SK-N-SH treated with all-trans-retinoic acid at 6 μM for 48 hours (cell line): ENCODE measurements at regions not wholly inside any gene's neighbourhood (a gene's known extent, or its start where the extent isn't known, plus 50 kb on each side); places are given as distances from the start of the nearest gene placed in this dataset.

Source experiments
- ATAC-seq: fragments of 200-7000 bp; cut with Tn5 transposase; 3 replicates; pipeline ENCODE4 v1.9.1; 2020; ENCODE audit warnings: mild to moderate bottlenecking, moderate library complexity
- ARNTL ChIP-seq: fragments of 450-650 bp; formaldehyde crosslinking; IDR thresholded peaks from 2 replicates; pipeline ENCODE4 v1.5.0; 2020; ENCODE audit warnings: low read depth, mild to moderate bottlenecking, moderate library complexity, borderline replicate concordance
- BACH2 ChIP-seq: fragments of 250-450 bp; sonication (Bioruptor Pico); IDR thresholded peaks from 2 replicates; pipeline ENCODE4 v1.9.0; 2021; ENCODE audit warnings: mild to moderate bottlenecking, borderline replicate concordance
- CSRNP3 ChIP-seq: fragments of 250-450 bp; sonication (Bioruptor Pico); IDR thresholded peaks from 2 replicates; pipeline ENCODE4 v1.5.1; 2021; ENCODE audit warnings: mild to moderate bottlenecking, moderate library complexity
- ESRRG ChIP-seq: fragments of 250-450 bp; sonication (Bioruptor Pico); IDR thresholded peaks from 2 replicates; pipeline ENCODE4 v1.6.1; 2021; ENCODE audit warnings: mild to moderate bottlenecking
- GLIS3 ChIP-seq: fragments of 250-450 bp; sonication (Bioruptor Pico); IDR thresholded peaks from 2 replicates; pipeline ENCODE4 v1.5.0; 2020; ENCODE audit warnings: mild to moderate bottlenecking, moderate library complexity
- ISL1 ChIP-seq: fragments of 250-450 bp; sonication (Bioruptor Pico); IDR thresholded peaks from 2 replicates; pipeline ENCODE4 v2.1.2; 2022; ENCODE audit warnings: mild to moderate bottlenecking, moderate library complexity
- OSR1 ChIP-seq: fragments of 250-450 bp; sonication (Bioruptor Pico); IDR thresholded peaks from 2 replicates; pipeline ENCODE4 v1.8.0; 2022; ENCODE audit warnings: moderate library complexity, mild to moderate bottlenecking, inconsistent platforms
- PPARA ChIP-seq: fragments of 250-450 bp; sonication (Bioruptor Pico); IDR thresholded peaks from 2 replicates; pipeline ENCODE4 v1.5.0; 2020; ENCODE audit warnings: mild to moderate bottlenecking, borderline replicate concordance
- RARB ChIP-seq: fragments of 250-450 bp; sonication (Bioruptor Pico); IDR thresholded peaks from 2 replicates; pipeline ENCODE4 v1.8.0; 2021; ENCODE audit warnings: mild to moderate bottlenecking, moderate library complexity
- SNAI2 ChIP-seq: fragments of 250-450 bp; sonication (Bioruptor Pico); IDR thresholded peaks from 2 replicates; pipeline ENCODE4 v1.5.0; 2020; ENCODE audit warnings: mild to moderate bottlenecking, moderate library complexity
- TCF4 ChIP-seq: fragments of 250-450 bp; sonication (Bioruptor Pico); IDR thresholded peaks from 2 replicates; pipeline ENCODE4 v1.8.0; 2021; ENCODE audit warnings: mild to moderate bottlenecking, moderate library complexity, borderline replicate concordance
- TOX ChIP-seq: fragments of 250-450 bp; sonication (Bioruptor Pico); IDR thresholded peaks from 2 replicates; pipeline ENCODE4 v1.8.0; 2021; ENCODE audit warnings: mild to moderate bottlenecking, moderate library complexity, borderline replicate concordance
- TSHZ2 ChIP-seq: fragments of 250-450 bp; sonication (Bioruptor Pico); IDR thresholded peaks from 2 replicates; pipeline ENCODE4 v1.5.0; 2020; ENCODE audit warnings: mild to moderate bottlenecking, moderate library complexity
- ZC3H10 ChIP-seq: fragments of 250-450 bp; sonication (Bioruptor Pico); IDR thresholded peaks from 2 replicates; pipeline ENCODE4 v1.5.1; 2021; ENCODE audit warnings: mild to moderate bottlenecking, moderate library complexity
- ZFP3 ChIP-seq: fragments of 250-450 bp; sonication (Bioruptor Pico); IDR thresholded peaks from 2 replicates; pipeline ENCODE4 v1.5.0; 2020; ENCODE audit warnings: mild to moderate bottlenecking, moderate library complexity
- ZFP30 ChIP-seq: fragments of 450-650 bp; formaldehyde crosslinking; IDR thresholded peaks from 2 replicates; pipeline ENCODE4 v1.5.0; 2022; ENCODE audit warnings: mild to moderate bottlenecking, moderate library complexity
- ZNF8 ChIP-seq: fragments of 450-650 bp; formaldehyde crosslinking; IDR thresholded peaks from 2 replicates; pipeline ENCODE4 v1.5.0; 2020; ENCODE audit warnings: mild to moderate bottlenecking, moderate library complexity
- TF ChIP-seq, protein P1 (sequence below): fragments of 250-450 bp; sonication (Bioruptor Pico); IDR thresholded peaks from 2 replicates; pipeline ENCODE4 v1.5.1; 2020; ENCODE audit warnings: low read depth, mild to moderate bottlenecking, moderate library complexity
- TF ChIP-seq, protein P2 (sequence below): fragments of 250-450 bp; sonication (Bioruptor Pico); IDR thresholded peaks from 2 replicates; pipeline ENCODE4 v1.8.0; 2021; ENCODE audit warnings: low read depth, mild to moderate bottlenecking, moderate library complexity, borderline replicate concordance

GRCh38 chr11:106152013-106152412 is 74.6 kb downstream of the AASDHPPT start:
- TF ChIP-seq ARNTL (no peak), ESRRG (CRISPR knock-in tag) (no peak), CSRNP3 (no peak), TCF4 (CRISPR knock-in tag) (no peak), ZFP30 (CRISPR knock-in tag) (no peak), ZFP3 (CRISPR knock-in tag) (no peak), OSR1 (CRISPR knock-in tag) (no peak), TSHZ2 (CRISPR knock-in tag) (no peak), PPARA (CRISPR knock-in tag) (no peak), GLIS3 (no peak), ZNF8 (CRISPR knock-in tag) (no peak), ZC3H10 (CRISPR knock-in tag) (no peak)
- TF ChIP-seq, protein P1, sequence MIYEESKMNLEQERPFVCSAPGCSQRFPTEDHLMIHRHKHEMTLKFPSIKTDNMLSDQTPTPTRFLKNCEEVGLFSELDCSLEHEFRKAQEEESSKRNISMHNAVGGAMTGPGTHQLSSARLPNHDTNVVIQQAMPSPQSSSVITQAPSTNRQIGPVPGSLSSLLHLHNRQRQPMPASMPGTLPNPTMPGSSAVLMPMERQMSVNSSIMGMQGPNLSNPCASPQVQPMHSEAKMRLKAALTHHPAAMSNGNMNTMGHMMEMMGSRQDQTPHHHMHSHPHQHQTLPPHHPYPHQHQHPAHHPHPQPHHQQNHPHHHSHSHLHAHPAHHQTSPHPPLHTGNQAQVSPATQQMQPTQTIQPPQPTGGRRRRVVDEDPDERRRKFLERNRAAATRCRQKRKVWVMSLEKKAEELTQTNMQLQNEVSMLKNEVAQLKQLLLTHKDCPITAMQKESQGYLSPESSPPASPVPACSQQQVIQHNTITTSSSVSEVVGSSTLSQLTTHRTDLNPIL (CRISPR knock-in tag) = no peak
- TF ChIP-seq, protein P2, sequence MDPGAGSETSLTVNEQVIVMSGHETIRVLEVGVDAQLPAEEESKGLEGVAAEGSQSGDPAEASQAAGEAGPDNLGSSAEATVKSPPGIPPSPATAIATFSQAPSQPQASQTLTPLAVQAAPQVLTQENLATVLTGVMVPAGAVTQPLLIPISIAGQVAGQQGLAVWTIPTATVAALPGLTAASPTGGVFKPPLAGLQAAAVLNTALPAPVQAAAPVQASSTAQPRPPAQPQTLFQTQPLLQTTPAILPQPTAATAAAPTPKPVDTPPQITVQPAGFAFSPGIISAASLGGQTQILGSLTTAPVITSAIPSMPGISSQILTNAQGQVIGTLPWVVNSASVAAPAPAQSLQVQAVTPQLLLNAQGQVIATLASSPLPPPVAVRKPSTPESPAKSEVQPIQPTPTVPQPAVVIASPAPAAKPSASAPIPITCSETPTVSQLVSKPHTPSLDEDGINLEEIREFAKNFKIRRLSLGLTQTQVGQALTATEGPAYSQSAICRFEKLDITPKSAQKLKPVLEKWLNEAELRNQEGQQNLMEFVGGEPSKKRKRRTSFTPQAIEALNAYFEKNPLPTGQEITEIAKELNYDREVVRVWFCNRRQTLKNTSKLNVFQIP (CRISPR knock-in tag) = no peak
- TF ChIP-seq, all 23 proteins: peak for 0
- ATAC-seq = no peak; the same call in 2 of the 3 replicates

GRCh38 chr11:106152824-106153223 is 75.4 kb downstream of the AASDHPPT start:
- TF ChIP-seq ARNTL (no peak), PPARA (CRISPR knock-in tag) (no peak), SNAI2 (CRISPR knock-in tag) (no peak), ZFP3 (CRISPR knock-in tag) (no peak), ZNF8 (CRISPR knock-in tag) (no peak), BACH2 (CRISPR knock-in tag) (no peak), TOX (CRISPR knock-in tag) (no peak), TCF4 (CRISPR knock-in tag) (no peak), OSR1 (CRISPR knock-in tag) (no peak), ZC3H10 (CRISPR knock-in tag) (no peak)
- TF ChIP-seq, protein P2 (CRISPR knock-in tag) = no peak
- ATAC-seq = no peak

DNA sequence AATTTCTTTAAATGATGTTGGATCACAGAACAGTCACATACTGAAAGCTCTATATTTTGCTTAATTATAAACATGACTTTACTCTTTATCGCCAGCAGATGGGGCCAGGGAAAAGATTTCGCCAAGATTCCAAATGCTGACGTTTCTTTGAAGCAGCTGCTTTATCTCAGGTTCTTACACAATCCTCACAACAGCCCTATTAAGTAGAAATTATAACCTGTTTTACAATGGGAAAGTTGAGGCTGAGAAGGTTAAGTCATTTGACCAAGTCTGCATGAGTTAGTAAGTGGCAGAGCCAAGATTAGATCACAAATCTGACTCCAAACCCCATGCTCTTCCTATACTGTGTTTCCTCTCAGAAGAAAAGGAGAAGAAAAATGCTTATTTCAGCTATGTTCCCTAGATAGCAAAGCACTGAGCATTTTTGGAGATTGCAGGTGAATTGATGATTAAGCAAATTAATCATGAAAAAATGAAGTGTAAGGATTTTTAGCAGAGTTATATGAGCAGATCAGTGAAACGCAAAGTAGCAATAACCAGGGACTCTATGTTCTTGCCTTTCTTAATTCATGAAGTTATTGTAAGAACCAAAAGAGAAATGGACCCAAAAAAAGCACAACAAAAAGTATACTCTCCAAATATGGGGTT is 79.0 kb downstream of the AASDHPPT start:
- ATAC-seq = peak; percentile 89
- TF ChIP-seq ISL1 (CRISPR knock-in tag) = 0 out of 2 replicates have a peak, but pooled peaks have one; percentile 24
- TF ChIP-seq GLIS3 = no peak

GRCh38 chr11:106158406-106158805 is 80.9 kb downstream of the AASDHPPT start:
- TF ChIP-seq BACH2 (CRISPR knock-in tag) (no peak), ZFP30 (CRISPR knock-in tag) (no peak), RARB (CRISPR knock-in tag) (no peak)
- ATAC-seq = no peak
